Islet precursor cell (in vitro differentiated cells): ENCODE measurements at regions not wholly inside any gene's neighbourhood (a gene's known extent, or its start where the extent isn't known, plus 50 kb on each side); places are given as distances from the start of the nearest gene placed in this dataset.
"Not testable (repeated sequence)": the region's sequence is repeated elsewhere in the genome, so short reads cannot be mapped to it uniquely, and the experiment has no call there.

Experiments used
- DNase-seq: peaks from one replicate; pipeline ENCODE4 v3.0.0-alpha.2; 2018

- DNase-seq: no peak
These were observed 411.1 kb upstream of the CXADR start for GRCh38 chr21:17101696-17102095.

GRCh38 chr21:17105932-17106331 is 406.9 kb upstream of the CXADR start:
- DNase-seq: no peak

GRCh38 chr21:17114045-17114444 is 398.8 kb upstream of the CXADR start:
- no peak for DNase-seq

- no peak for DNase-seq
These were observed 394.0 kb upstream of the CXADR start for GRCh38 chr21:17118638-17119384.

GRCh38 chr21:17119466-17120297 is 393.2 kb upstream of the CXADR start:
- no peak for DNase-seq

GRCh38 chr21:17127395-17127794 is 385.4 kb upstream of the CXADR start:
- DNase-seq: peak; percentile 56

- peak; percentile 78 for DNase-seq
These were observed 384.7 kb upstream of the CXADR start for GRCh38 chr21:17128132-17128531.

- not testable (repeated sequence) for DNase-seq
These were observed 373.7 kb upstream of the CXADR start for GRCh38 chr21:17139159-17139558.

GRCh38 chr21:17139696-17140095 is 373.1 kb upstream of the CXADR start:
- no peak for DNase-seq

GRCh38 chr21:17146426-17146825 is 366.4 kb upstream of the CXADR start:
- no peak for DNase-seq

- no peak for DNase-seq
These were observed 353.1 kb upstream of the CXADR start for GRCh38 chr21:17159697-17160096.

GRCh38 chr21:17185674-17186073 is 327.2 kb upstream of the CXADR start:
- DNase-seq: no peak

GRCh38 chr21:17189963-17190362 is 322.9 kb upstream of the CXADR start:
- DNase-seq: no peak

- no peak for DNase-seq
These were observed 321.4 kb upstream of the CXADR start for GRCh38 chr21:17191346-17191993.

GRCh38 chr21:17195351-17195750 is 317.5 kb upstream of the CXADR start:
- no peak for DNase-seq

GRCh38 chr21:17195976-17196375 is 316.9 kb upstream of the CXADR start:
- DNase-seq: no peak

- DNase-seq: no peak
These were observed 316.2 kb upstream of the CXADR start for GRCh38 chr21:17196623-17197022.

GRCh38 chr21:17197996-17198395 is 314.8 kb upstream of the CXADR start:
- no peak for DNase-seq

GRCh38 chr21:17200250-17200649 is 312.6 kb upstream of the CXADR start:
- no peak for DNase-seq

- no peak for DNase-seq
These were observed 311.0 kb upstream of the CXADR start for GRCh38 chr21:17201741-17202260.

GRCh38 chr21:17214801-17215200 is 298.0 kb upstream of the CXADR start:
- no peak for DNase-seq

GRCh38 chr21:17219050-17219449 is 293.8 kb upstream of the CXADR start:
- not testable (repeated sequence) for DNase-seq

- DNase-seq: no peak
These were observed 281.7 kb upstream of the CXADR start for GRCh38 chr21:17231124-17231523.

GRCh38 chr21:17231771-17232170 is 281.1 kb upstream of the CXADR start:
- DNase-seq: no peak
